ENCODE measurements at regions not wholly inside any gene's neighbourhood (a gene's known extent, or its start where the extent isn't known, plus 50 kb on each side); places are given as distances from the start of the nearest gene placed in this dataset.

- DNase-seq: no peak
Measured at GRCh38 chr22:48333816-48334735, 1493.6 kb downstream of the BRD1 start.

GRCh38 chr22:48333323-48333763, 1494.3 kb downstream of the BRD1 start:
- DNase-seq: no peak

GRCh38 chr22:48332438-48333322, 1495.0 kb downstream of the BRD1 start:
- DNase-seq: no peak

- DNase-seq: no peak
Measured at GRCh38 chr22:48331691-48332220, 1495.9 kb downstream of the BRD1 start.

- DNase-seq: no peak
Measured at GRCh38 chr22:48331266-48331665, 1496.4 kb downstream of the BRD1 start.

- no peak for DNase-seq
Measured at GRCh38 chr22:48327721-48328120, 1500.0 kb downstream of the BRD1 start.

- no peak for DNase-seq
Measured at GRCh38 chr22:48323746-48324145, 1503.9 kb downstream of the BRD1 start.

- DNase-seq: no peak
Measured at GRCh38 chr22:48322907-48323306, 1504.8 kb downstream of the BRD1 start.

- no peak for DNase-seq
Measured at GRCh38 chr22:48321986-48322545, 1505.6 kb downstream of the BRD1 start.

- no peak for DNase-seq
Measured at GRCh38 chr22:48320683-48321451, 1506.8 kb downstream of the BRD1 start.

- no peak for DNase-seq
Measured at GRCh38 chr22:48320048-48320682, 1507.5 kb downstream of the BRD1 start.

GRCh38 chr22:48319321-48320047, 1508.2 kb downstream of the BRD1 start:
- DNase-seq: no peak

- no peak for DNase-seq
Measured at GRCh38 chr22:48318575-48319320, 1508.9 kb downstream of the BRD1 start.

GRCh38 chr22:48318173-48318572, 1509.5 kb downstream of the BRD1 start:
- DNase-seq: no peak

- DNase-seq: no peak
Measured at GRCh38 chr22:48316257-48317250, 1511.1 kb downstream of the BRD1 start.

GRCh38 chr22:48315439-48316256, 1512.0 kb downstream of the BRD1 start:
- no peak for DNase-seq

- DNase-seq: no peak
Measured at GRCh38 chr22:48314073-48314472, 1513.6 kb downstream of the BRD1 start.

Data from bone marrow (tissue), 2 donors.